Heart left ventricle (tissue), 13 donors: ENCODE measurements at regions not wholly inside any gene's neighbourhood (a gene's known extent, or its start where the extent isn't known, plus 50 kb on each side); places are given as distances from the start of the nearest gene placed in this dataset.
"Not testable (repeated sequence)": the region's sequence is repeated elsewhere in the genome, so short reads cannot be mapped to it uniquely, and the experiment has no call there.

Source experiments
- POLR2A ChIP-seq, 2 donors: fragments of 450-650 bp; IDR thresholded peaks; one replicate each; pipeline ENCODE4 v1.6.1; 2017; ENCODE audit warnings: antibody characterized with exemption in 2 of 2, mild to moderate bottlenecking in 2 of 2, moderate library complexity in 2 of 2
- TF ChIP-seq, protein P1 (sequence below), 12 donors: fragments of 200-600 bp; sonication (generic) in 4 of 12; IDR thresholded peaks; one replicate each; pipeline versions ENCODE4 v1.5.0 to v1.8.0; 2018 to 2022; ENCODE audit warnings: antibody characterized with exemption in 12 of 12, mild to moderate bottlenecking in 5 of 12
- donor health status: ischemic (EF 13 %, LVEDD 7.1; RV severe dilation, severe dysfunction).
- donor health status: DM: no; HTN: yes; CAD: no.
- donor health status: DM: no; HTN: no; CAD: no.
- donor health status: ischemic (EF 25% LVEDD 6.9; RV normal size, moderate dysfunction).
- donor health status: ischemic (EF 25% LVEDD 5.7; RV mildly dilated, moderate dysfunction).
- donor health status: ischemic (EF 35%, LVEDD 5.7; RV mildly dilated, moderate dysfunction).
- donor health status: nonischemic (EF 11% LVEDD 7.7; RV severe dilation, severe dysfunction).
- donor health status: DM: yes; HTN: yes; CAD: no.
- donor health status: PGD.
- donor health status: ischemic (EF 29% LVEDD 5.4; RV normal size, mild dysfunction).
- donor health status: nonischemic (EF 23%, LVEDD 6.1; RV moderate dilation, normal function).

DNA sequence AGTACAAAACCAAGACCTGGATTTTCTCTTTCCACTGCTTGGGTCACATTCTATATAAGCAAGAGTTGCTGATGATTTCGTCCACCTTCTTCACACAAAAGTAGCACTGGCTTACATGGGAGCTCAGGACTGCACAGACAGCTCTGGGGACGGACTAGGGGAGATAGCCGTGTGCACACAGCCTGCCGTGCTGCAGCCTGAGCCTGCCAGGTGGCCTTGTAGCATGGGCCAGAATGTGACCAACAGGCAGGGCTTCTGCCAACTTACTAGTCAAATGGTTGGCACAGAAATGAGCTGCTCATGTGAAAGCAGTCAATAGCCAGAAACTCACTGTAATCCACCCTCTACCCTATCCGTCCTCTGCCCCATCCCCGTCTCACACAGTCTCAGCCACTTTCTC lies 299.0 kb downstream of the ANAPC1 start:
- TF ChIP-seq, protein P1, sequence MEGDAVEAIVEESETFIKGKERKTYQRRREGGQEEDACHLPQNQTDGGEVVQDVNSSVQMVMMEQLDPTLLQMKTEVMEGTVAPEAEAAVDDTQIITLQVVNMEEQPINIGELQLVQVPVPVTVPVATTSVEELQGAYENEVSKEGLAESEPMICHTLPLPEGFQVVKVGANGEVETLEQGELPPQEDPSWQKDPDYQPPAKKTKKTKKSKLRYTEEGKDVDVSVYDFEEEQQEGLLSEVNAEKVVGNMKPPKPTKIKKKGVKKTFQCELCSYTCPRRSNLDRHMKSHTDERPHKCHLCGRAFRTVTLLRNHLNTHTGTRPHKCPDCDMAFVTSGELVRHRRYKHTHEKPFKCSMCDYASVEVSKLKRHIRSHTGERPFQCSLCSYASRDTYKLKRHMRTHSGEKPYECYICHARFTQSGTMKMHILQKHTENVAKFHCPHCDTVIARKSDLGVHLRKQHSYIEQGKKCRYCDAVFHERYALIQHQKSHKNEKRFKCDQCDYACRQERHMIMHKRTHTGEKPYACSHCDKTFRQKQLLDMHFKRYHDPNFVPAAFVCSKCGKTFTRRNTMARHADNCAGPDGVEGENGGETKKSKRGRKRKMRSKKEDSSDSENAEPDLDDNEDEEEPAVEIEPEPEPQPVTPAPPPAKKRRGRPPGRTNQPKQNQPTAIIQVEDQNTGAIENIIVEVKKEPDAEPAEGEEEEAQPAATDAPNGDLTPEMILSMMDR (IDR thresholded peaks at IDR 0.05): not testable (repeated sequence)
- not testable (repeated sequence) for TF ChIP-seq POLR2A (IDR thresholded peaks at IDR 0.05)
